HG03280 (cell line): ENCODE measurements at regions not wholly inside any gene's neighbourhood (a gene's known extent, or its start where the extent isn't known, plus 50 kb on each side); places are given as distances from the start of the nearest gene placed in this dataset.

Experiments
- ATAC-seq: cut with Tn5 transposase; IDR thresholded peaks from one replicate; pipeline ENCODE4 v1.9.1; 2021; ENCODE audit warnings: mild to moderate bottlenecking, moderate library complexity; ENCODE audit not compliant: unreplicated experiment

DNA sequence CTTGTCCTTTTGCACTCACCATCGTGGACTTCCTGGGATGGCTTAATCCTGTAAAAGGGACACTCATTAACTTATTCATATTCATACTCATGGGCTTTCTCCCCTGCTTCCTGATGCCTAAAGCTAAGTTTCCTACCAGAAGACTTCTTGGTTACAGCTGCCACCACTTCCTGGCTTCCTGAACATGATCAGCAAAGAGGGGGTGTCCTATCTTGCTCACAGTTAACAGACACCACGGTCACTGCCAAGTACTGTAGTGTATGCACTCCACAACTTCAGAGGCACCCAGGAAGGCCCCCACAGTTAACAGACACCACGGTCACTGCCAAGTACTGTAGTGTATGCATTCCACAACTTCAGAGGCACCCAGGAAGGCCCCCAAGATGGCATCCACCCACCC lies 177.8 kb downstream of the SIPA1L2 start:
- no peak for ATAC-seq

DNA sequence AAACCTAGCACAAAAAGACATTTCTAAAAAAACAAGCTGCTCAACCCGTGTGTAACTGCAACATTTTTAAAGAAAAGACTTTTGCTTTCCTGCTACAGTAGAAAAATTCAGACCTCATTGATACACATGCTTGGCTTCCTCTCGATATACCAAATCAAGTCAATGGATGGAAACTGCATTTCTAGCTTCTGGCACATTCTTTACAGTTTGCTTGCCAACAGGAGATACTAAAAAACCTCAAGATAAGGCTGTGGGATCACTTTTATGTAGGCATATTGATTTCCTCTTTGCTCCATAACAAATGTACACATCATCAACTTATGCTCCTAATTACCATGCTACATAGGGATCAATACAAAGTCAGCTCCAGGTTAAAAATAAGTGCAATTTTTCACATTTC lies 178.4 kb downstream of the SIPA1L2 start:
- ATAC-seq, result no peak

DNA sequence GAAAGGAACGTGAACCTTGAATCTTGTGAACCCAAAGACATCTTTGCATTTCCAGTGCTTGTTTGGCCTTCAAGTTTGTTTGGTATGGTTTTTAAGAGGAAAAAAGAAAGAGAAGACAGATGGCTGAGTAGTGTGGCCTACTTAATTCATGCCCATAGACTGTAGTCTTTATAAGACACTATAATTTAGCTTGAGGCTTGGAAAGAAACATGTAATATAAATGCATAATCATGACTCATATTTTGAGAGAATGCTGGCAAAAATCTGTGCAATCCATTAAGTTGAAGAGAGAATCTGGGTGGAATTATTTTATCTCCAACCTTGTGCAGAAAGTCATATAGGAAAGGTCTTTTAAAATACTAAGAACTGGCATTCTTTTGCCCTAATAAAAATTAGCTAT lies 179.3 kb downstream of the SIPA1L2 start:
- no peak for ATAC-seq

DNA sequence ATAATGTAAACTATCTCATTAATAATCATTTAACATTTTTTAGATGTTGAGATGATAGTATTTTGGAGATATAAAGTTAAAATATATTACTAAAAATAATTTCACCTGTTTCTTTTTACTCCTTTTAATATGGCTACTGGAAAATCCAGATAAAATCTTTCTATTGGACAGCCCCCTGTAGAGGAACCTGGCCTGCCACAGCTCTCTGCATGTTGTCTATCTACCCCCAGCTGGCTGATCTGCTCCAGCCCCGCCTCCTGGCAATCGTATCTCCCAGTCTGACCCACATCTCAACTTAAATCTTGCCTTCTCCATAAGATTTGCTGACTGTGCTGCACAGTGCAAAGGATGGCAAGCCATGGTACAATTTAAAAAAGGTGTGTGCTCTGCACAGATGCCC lies 182.8 kb downstream of the SIPA1L2 start:
- no peak for ATAC-seq

DNA sequence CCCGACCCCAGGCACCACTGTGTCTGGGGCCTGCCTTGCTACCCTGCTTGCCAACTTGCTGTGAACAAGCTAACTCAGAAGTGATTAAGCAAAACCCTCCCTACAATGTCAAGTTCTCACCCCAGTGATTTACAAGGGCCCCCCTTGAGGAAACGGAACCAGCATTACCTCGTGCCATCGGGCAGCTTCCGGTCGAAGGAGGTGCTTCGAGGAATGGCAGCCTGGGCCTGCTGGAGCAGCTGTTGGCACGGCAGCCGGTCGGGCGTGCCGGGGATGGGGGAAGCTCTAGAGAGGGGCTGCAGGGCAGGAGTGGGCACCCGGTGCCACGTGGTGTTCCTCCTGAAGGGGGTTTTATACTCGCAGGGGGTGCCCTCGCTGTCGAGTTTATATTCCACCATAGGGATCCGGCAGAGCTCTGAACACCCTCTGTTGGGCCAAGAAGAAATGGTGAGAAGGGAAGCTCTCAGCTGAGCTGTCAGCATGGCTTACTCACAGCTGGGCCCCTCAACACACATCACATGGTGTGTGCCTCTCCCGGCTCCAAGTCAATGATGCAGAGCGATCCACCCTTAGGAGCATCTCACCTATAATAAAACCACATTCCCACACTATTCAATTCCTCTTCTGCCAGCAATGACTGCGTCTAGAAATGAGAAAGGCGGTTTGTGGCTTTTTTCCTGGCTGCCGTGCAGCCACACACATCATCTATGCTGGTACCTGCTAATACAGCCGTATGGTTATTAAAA lies 184.4 kb downstream of the SIPA1L2 start:
- no peak for ATAC-seq

DNA sequence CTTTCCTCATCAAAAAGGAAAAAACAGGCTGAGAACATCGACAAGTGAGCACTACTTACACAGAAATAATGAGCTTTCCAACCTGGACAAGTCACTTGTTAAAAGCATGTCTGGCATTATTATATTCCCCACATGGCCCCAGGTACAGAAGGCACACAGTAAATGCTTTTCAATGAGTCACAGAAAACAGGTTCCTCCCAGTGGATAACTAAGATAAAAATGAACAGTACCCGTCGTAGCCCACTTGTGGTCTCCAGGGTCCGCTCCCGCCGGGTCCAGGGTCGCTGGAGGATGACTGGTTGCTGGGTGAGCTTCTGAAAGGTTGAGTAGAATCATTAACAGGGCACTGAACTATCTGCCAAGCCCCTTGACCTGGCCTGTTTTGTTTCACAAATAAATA lies 186.6 kb downstream of the SIPA1L2 start:
- ATAC-seq, result no peak

DNA sequence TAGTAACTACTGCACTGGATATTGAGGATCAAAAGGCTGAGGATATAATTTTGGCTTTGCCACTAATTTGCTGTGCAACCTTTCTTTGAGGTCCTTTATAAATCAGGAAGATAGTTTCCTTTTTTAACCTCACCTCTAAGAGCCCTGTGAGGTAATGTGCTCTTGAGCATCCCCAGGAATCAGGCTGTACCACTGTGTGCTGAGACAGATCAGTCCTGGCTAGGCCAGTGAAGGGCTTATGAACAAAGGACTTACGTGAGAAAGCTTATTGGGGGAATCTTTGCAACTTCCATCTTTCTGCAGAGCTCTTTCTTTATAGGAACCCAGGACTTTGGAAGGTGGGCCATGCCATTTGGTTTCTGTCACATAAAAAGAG lies 188.9 kb downstream of the SIPA1L2 start:
- no peak for ATAC-seq

DNA sequence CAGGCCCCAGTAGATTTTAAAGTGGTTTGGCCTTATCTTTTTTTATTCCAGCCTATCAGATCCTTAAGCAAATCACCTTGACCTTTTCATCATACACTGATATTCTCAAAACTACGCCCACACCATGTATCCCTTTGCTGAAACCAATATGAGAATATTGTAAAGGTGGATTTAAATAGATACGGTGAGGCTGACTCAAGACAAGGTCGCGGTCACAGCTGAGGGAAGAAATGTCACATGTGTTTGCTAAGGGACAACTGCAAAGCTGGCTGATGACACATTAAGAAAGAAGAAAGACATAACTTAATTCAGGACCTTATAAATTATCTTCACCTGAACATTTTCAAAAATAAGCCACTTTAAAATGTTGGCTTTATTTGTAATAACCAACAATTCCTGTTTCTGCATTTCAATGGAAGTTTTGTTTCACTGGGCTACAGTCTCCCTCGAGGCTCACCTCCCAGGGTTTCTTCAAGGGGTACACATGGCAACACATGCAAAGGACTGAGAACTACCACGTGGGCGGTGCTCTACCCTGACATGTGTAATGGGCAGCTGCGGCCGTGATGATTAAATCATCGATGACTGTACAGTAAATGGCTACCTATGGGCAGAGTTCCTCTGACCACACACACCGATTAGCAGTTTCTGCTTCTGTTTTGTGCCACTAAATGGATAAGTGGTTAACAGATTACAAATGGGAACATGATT lies 189.5 kb downstream of the SIPA1L2 start:
- no peak for ATAC-seq

DNA sequence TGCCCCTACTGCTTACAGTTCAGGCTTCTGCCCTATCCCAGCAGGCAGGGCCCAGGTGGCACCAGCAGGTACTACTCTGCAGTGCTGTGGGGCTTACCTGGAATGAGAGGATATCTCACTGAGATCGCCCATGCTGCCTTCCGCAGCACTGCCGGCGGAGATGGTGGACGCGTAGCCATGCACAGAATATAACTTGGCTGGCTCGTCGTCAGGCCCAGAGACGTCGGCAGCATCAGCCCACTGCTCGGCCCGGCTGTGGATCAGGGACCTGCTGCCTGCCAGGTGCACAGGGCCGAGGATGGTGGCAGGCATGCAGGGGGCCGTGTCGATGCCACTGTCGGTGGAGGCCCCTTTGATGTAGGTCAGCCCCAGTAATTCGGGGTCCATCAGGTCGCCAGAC lies 190.9 kb downstream of the SIPA1L2 start:
- ATAC-seq, result no peak

DNA sequence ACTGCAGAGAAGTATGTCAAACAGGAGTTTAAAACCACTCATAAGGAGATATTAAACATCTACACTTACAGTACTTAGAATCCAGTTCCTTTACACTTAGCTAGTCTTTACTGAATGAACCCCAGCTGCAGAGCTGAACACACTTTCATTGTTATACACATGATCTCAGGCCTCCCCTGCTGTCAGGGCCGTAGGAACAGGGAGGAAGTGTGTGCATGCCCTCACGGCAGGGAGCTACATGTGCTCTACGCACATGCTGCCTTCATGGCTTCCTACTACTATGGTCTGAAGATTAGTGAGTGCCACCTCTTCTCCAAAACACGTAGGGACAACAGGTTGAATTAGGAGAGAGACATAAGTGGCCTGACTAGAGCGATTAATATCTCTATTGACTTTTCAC lies 191.5 kb downstream of the SIPA1L2 start:
- no peak for ATAC-seq

DNA sequence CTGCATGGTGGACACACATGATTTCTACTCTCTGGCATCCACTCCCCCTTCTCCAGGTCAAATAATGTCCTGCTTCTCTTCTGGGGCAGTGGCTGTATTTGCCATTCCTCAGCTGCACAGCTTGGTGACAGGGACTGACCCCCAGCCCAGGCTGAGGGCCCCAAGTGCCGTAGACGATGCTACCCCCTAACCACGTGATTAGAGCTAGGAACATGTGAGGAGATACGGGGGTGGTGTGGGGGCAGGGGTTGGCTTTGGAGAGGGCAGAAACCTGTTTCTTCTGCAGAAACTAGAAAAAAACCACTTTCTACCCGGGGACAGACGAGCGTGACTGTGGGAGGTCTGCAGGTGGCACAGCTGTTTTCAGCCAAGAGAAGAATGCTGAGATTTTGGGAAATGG lies 192.4 kb downstream of the SIPA1L2 start:
- no peak for ATAC-seq

DNA sequence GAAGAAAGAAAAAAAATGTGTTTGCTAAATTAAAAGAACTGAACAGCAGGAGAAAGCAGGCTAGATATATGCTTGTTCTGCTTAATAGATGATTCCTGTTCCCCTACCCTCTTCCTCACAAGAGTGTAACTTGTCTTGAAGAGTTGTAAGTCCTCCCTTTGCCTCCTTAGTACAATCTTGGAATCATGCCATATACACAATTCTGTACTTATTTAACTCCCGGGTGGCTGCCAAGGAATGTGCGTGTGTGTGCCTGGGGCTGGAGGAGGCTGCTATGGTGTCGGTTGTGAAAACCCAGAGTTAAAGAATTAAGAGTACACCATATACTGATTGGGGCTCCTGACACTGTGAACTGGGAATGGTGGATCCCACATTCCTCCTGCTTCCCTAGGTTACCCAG lies 194.2 kb downstream of the SIPA1L2 start:
- no peak for ATAC-seq

DNA sequence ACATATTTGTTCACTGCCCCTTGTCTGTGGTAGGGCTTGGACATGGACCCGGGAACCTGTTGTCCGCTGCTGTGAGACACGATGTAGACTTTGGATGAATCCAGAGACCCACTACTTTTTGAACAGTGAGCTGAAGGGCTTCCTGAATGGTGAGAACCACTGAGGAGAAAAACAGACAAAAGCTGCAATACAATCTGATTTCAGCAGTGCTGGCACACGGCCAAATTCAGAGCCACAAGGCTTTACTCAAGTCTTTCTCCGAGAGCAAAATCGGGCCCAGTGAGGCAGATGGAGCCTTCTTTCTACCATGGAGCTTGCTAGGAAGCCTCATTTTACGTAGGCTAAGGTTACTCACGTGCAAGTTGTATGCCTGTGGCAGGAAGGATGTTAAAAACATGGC lies 197.6 kb downstream of the SIPA1L2 start:
- ATAC-seq, result no peak

DNA sequence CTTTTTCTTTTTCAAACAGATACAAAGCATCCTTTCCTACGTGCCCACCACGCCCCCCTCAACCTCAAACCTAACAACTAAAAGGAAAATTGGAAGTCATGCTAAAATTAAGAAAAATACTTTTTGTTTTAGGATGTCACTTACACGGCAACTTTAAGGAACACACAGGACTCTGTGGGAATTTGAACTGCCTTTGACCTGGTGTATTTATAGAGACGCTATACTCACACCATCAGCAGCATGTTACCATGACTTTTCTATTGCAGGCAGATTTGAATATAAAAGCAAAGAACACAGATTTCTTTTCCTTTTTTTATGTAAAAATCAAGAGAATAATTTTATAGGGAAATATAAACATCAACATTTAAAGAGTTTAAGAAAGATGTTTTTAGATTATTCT lies 198.2 kb downstream of the SIPA1L2 start:
- no peak for ATAC-seq

DNA sequence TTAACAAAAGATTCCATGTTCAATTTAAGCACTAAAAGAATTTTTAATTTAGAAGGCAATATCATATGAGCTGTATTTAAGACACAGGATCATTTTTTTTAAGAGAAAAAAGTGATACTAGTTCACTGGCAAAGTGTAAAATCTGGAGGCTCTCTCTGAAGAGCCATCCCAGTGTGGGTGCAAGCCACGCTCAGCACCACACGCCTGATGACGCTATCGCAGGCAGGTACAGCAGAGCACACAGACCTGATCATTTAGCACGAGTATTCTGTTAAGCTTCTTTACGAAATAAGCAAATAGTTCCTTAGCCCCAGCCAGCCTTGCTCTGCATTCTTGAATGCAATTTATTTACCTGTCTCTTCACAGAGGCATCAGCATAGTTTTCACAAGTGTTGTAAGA lies 198.6 kb downstream of the SIPA1L2 start:
- ATAC-seq, result no peak

DNA sequence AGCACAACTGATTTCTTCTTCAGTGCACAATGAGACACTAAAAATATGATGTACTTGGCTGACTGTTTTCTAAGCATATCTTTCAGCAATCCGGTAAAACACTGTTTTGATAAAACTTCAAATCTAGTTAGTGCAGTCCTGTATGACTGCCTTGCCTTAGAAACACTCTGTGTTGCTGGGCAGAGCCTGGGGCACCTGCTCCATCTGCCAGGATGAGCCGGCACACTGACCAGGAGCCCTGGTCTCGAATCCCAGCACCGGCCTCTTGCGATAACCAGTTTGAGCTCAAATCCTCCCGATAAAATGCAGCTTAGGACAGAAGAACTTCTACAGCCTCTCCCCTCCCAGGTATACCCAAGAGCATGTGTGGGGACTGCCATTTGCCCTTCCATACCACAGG lies 199.5 kb downstream of the SIPA1L2 start:
- ATAC-seq, result no peak

DNA sequence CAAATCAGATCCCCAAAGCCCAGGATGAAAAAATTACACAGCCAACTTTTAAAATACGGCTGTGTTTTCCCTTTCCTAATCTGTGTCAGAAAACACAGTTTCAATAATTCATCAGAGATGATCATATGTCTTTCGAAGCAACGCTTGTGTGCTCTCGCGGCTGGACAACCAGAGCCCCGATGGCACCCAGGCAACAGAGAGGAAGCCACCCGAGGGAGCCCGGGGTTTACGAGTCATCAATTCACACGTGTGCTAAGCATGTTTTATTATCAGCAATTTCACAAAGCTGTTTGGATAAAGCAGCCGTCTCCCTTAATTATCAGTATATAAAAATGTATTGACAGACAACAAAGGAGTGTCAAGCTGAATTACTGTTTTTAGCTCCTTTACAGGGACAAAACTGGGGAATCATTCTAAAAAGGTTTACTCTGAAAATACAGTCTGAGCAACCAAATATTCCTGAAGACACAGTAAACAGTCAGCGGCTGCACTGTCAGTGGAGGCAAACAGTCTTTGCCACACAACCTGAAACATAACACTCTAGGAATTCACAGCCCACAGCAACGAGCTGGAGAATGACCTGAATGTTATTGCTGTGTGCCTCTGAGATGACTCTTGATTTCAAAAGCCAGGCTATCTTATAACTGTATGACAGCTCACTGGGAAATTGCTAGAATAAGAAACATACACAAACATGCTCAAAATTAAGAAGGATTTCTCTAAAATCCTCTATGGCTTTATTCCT lies 201.0 kb downstream of the SIPA1L2 start:
- no peak for ATAC-seq

DNA sequence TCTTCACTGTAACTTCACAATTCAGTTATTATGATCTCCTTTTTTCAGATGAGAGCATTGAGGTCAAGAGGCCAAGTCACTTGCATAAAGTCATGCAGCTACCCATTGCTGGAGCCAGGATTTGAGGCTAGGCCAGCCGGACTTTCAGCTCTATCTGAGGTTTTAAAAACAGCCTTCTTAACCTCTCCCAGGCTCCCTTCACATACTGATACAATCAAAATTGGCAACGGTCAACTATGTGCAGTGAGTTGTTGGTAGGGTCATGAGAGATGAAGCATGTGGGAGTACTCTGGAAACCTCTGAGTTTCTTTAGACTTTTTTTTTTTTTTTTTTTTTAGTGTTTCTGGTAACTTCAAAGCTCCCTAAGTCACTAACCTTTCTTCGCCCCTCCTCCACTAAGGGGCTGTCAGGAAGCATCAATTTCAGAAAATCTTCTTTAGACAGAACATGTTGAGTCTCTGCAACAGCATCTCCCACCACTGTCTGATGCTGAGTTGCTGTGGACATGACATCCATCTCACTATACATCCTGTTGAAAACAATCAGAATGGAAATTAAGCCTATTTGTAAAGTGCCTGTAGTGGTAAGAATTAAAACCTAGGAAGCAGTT lies 201.8 kb downstream of the SIPA1L2 start:
- no peak for ATAC-seq

DNA sequence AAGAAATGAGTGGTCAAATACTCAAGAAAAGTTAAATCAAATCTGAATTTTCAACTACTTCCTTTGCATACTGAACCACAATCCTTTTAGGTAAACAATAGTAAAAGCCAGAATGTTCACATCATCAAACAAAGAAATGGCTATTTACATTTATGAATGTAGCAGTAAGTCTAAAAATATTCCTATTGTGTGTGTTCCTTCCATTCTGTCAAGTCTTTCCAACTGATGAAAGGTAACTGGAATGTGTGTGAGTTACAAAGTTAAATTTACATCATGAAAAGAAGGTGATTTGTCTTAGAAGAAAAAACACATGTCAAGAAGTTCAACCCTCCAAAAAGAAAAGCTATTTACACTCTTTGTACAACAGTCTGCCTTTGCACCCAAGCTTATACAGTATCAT lies 203.1 kb downstream of the SIPA1L2 start:
- no peak for ATAC-seq

DNA sequence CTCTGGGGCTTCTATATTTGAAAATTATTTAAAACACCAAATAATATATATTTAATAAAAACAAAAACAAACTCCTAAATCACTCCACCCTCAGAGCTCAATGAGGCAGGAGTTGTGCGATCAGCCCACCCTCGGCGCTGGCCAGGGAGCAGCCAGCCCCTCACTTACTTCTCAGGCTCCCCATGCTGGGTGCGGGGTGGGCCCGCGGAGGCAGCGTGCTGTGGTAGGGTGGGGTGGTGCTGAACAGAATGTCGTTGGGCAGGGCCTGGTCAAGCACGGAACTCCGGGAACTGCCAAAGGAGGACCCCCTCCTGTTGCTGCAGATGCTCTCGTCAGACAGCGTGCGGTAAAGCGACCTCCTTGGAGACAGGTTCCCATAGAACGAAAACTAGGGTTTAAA lies 204.5 kb downstream of the SIPA1L2 start:
- no peak for ATAC-seq

DNA sequence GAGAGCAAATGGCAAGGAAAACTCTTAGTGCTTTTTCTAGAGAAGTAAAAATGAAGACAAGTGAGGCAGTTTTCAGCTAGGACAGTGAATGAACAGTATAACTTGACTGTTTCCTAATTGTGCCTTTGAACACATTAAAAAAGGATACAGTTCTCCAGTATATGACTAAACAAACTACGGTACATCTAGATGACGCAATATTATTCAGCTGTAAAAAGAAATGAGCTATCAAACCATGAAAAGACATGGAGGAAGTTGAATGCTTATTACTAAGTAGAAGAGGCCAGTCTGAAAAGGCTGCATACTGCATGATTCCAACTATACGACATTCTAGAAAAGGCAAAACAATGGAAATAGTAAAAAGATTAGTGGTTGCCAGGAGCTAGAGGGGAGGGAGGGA lies 206.3 kb downstream of the SIPA1L2 start:
- no peak for ATAC-seq

DNA sequence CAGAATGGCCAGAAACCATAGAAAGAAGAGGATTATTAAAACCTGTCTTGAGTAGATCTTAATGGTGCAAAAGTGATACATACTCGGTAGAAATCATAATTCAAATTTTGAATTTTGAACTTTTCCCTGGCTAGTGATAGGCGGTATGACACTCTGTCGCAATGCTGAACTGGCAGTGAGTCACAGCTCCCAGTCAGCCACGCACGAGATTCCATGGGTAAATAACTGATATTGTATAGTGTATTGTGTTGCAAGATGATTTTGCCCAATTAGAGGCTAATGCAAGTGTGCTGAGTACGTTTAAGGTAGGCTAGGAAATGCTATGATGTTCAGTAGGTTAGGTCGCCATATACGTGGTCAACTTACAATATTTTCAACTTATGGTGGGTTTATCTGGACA lies 207.0 kb downstream of the SIPA1L2 start:
- no peak for ATAC-seq
